Natural killer cell (primary cell): ENCODE measurements at regions not wholly inside any gene's neighbourhood (a gene's known extent, or its start where the extent isn't known, plus 50 kb on each side); places are given as distances from the start of the nearest gene placed in this dataset.

Source experiments
- ATAC-seq, 3 donors: fragments of 150-1000 bp in 2 of 3; fragments of 200-7000 bp in 1 of 3; cut with Tn5 transposase; 1 replicate in 1 of 3; 2 replicates in 2 of 3; pipeline ENCODE4 v1.10.0; 2021; ENCODE audit warnings: mild to moderate bottlenecking in 2 of 3, moderate library complexity in 2 of 3
- DNase-seq, 2 donors: peaks; one replicate each; pipeline versions ENCODE4 v3.0.0 to v3.0.0-alpha.2; 2013 to 2021; ENCODE audit warnings: mixed read lengths in 1 of 2
- H3K27ac ChIP-seq: one replicate; pipeline ENCODE4 v1.5.1; 2013; ENCODE audit warnings: mild to moderate bottlenecking, low read length
- H3K27me3 ChIP-seq: one replicate; pipeline ENCODE4 v1.6.1; 2013; ENCODE audit warnings: low read length; ENCODE audit not compliant: control insufficient read depth, insufficient read depth
- H3K36me3 ChIP-seq: one replicate; pipeline ENCODE4 v1.6.1; 2013; ENCODE audit warnings: low read length; ENCODE audit not compliant: control insufficient read depth, insufficient read depth
- H3K4me1 ChIP-seq: one replicate; pipeline ENCODE4 v1.6.1; 2013; ENCODE audit warnings: low read length; ENCODE audit not compliant: control insufficient read depth, insufficient read depth
- H3K4me3 ChIP-seq: one replicate; pipeline ENCODE4 v1.5.1; 2013; ENCODE audit warnings: low read length
- H3K9me3 ChIP-seq: one replicate; pipeline ENCODE4 v1.6.1; 2013; ENCODE audit warnings: low read length; ENCODE audit not compliant: control insufficient read depth, insufficient read depth
- H3K27ac Mint-ChIP-seq, 2 donors: one replicate each; pipeline ENCODE4 v1.8.0; 2022; ENCODE audit warnings: mild to moderate bottlenecking in 2 of 2, mixed read lengths in 2 of 2, moderate library complexity in 1 of 2
- H3K27me3 Mint-ChIP-seq, 2 donors: one replicate each; pipeline ENCODE4 v1.8.0; 2022; ENCODE audit warnings: low read depth in 2 of 2, mixed read lengths in 2 of 2
- H3K36me3 Mint-ChIP-seq: one replicate; pipeline ENCODE4 v1.8.0; 2022; ENCODE audit warnings: mixed read lengths
- H3K4me1 Mint-ChIP-seq, 2 donors: one replicate each; pipeline ENCODE4 v1.8.0; 2022; ENCODE audit warnings: mixed read lengths in 2 of 2
- H3K4me3 Mint-ChIP-seq: one replicate; pipeline ENCODE4 v1.8.0; 2022; ENCODE audit warnings: mild to moderate bottlenecking, moderate library complexity, mixed read lengths
- H3K9me3 Mint-ChIP-seq, 2 donors: one replicate each; pipeline ENCODE4 v1.8.0; 2022; ENCODE audit warnings: mixed read lengths in 2 of 2
- CTCF ChIP-seq: fragments of 200-600 bp; IDR thresholded peaks from one replicate; pipeline ENCODE4 v1.8.0; 2022; ENCODE audit warnings: antibody characterized with exemption
- WGBS: methylation state at CpG from one replicate; pipeline ENCODE4 v1.1.7; 2013; ENCODE audit warnings: missing lambda C conversion rate; ENCODE audit not compliant: insufficient coverage; 5-methylcytosine and 5-hydroxymethylcytosine counted together
- intact Hi-C: fragments of 100-400 bp; cut with micrococcal nuclease; formaldehyde crosslinking; loops from one replicate; pipeline ENCODE4 v1.14.2; 2022

- Histone ChIP-seq H3K36me3 (no peaks in the 10 kb centered on the region), H3K9me3 (no peaks in the 10 kb centered on the region), H3K4me1 (no peaks in the 10 kb centered on the region), H3K4me3 (no peak overlapping the region), H3K27me3 (no peaks in the 10 kb centered on the region), H3K27ac (no peak overlapping the region)
- Mint-ChIP-seq H3K4me3 (no peak overlapping the region), H3K27me3 (no peaks in the 10 kb centered on the region), H3K36me3 (no peaks in the 10 kb centered on the region), H3K4me1 (no peaks in the 10 kb centered on the region), H3K9me3 (no peaks in the 10 kb centered on the region), H3K27ac (no peak overlapping the region)
- ATAC-seq (no peak), DNase-seq (no peak)
- WGBS: 86% methylated on average over 3 of the region's 10 CpGs
- no peak for TF ChIP-seq CTCF
- intact Hi-C loops: no loop called here
Observed at GRCh38 chr19:31718898-31719297, 369.7 kb upstream of the TSHZ3 start.

GRCh38 chr19:31723101-31723500 lies 373.9 kb upstream of the TSHZ3 start:
- Mint-ChIP-seq H3K9me3 (no peaks in the 10 kb centered on the region), H3K4me3 (no peak overlapping the region), H3K4me1 (no peaks in the 10 kb centered on the region), H3K27me3 (no peaks in the 10 kb centered on the region), H3K27ac (no peak overlapping the region), H3K36me3 (no peaks in the 10 kb centered on the region)
- WGBS: 100% methylated on average over 1 of the region's 1 CpG
- Histone ChIP-seq H3K36me3 (no peaks in the 10 kb centered on the region), H3K27me3 (no peaks in the 10 kb centered on the region), H3K27ac (no peak overlapping the region), H3K9me3 (no peaks in the 10 kb centered on the region), H3K4me1 (no peaks in the 10 kb centered on the region), H3K4me3 (no peak overlapping the region)
- ATAC-seq (no peak), DNase-seq (no peak)
- no peak for TF ChIP-seq CTCF
- intact Hi-C loops: no loop called here

- Mint-ChIP-seq H3K4me1 (no peaks in the 10 kb centered on the region), H3K27ac (no peak overlapping the region), H3K36me3 (no peaks in the 10 kb centered on the region), H3K27me3 (no peaks in the 10 kb centered on the region), H3K9me3 (no peaks in the 10 kb centered on the region), H3K4me3 (no peak overlapping the region)
- 86% methylated on average over 1 of the region's 3 CpGs for WGBS
- no peak for ATAC-seq
- no peak for DNase-seq
- H3K4me1 ChIP-seq: no peaks in the 10 kb centered on the region
- no peaks in the 10 kb centered on the region for H3K36me3 ChIP-seq
- no peaks in the 10 kb centered on the region for H3K27me3 ChIP-seq
- no peak overlapping the region for H3K27ac ChIP-seq
- intact Hi-C loops: no loop called here
- H3K9me3 ChIP-seq: no peaks in the 10 kb centered on the region
- no peak overlapping the region for H3K4me3 ChIP-seq
- TF ChIP-seq CTCF: no peak
Observed at GRCh38 chr19:31725051-31725450, 375.8 kb upstream of the TSHZ3 start.

- Mint-ChIP-seq H3K9me3 (no peaks in the 10 kb centered on the region), H3K4me3 (no peak overlapping the region), H3K36me3 (no peaks in the 10 kb centered on the region), H3K27ac (no peak overlapping the region), H3K4me1 (no peaks in the 10 kb centered on the region), H3K27me3 (peaks cover 0 to 2% of the 10 kb centered on the region in 2 donors)
- no peaks in the 10 kb centered on the region for H3K27me3 ChIP-seq
- DNase-seq (no peak), ATAC-seq (no peak)
- H3K4me3 ChIP-seq: no peak overlapping the region
- 94% methylated on average over 10 of the region's 10 CpGs for WGBS
- H3K4me1 ChIP-seq: no peaks in the 10 kb centered on the region
- H3K36me3 ChIP-seq: no peaks in the 10 kb centered on the region
- intact Hi-C loops: no loop called here
- no peak for TF ChIP-seq CTCF
- no peaks in the 10 kb centered on the region for H3K9me3 ChIP-seq
- no peak overlapping the region for H3K27ac ChIP-seq
Observed at GRCh38 chr19:31727536-31727935, 378.3 kb upstream of the TSHZ3 start.
